Liver (tissue), 8 donors: ENCODE measurements at regions not wholly inside any gene's neighbourhood (a gene's known extent, or its start where the extent isn't known, plus 50 kb on each side); places are given as distances from the start of the nearest gene placed in this dataset.

Source experiments
- DNase-seq: peaks from one replicate; pipeline ENCODE4 v3.0.0-alpha.2; 2017; ENCODE audit warnings: low spot score
- H3K27ac ChIP-seq, 2 donors: one replicate each; pipeline ENCODE4 v1.7.0; 2013; ENCODE audit warnings: inconsistent platforms in 2 of 2, low read length in 2 of 2, control low read depth in 1 of 2, low read depth in 1 of 2, mild to moderate bottlenecking in 1 of 2
- H3K27me3 ChIP-seq, 4 donors: one replicate each; pipeline versions ENCODE4 v1.6.1 to v1.7.0; 2013; ENCODE audit warnings: low read length in 3 of 4, inconsistent platforms in 1 of 4, mild to moderate bottlenecking in 1 of 4, moderate library complexity in 1 of 4; ENCODE audit not compliant: control insufficient read depth in 4 of 4, insufficient read depth in 4 of 4
- H3K36me3 ChIP-seq, 4 donors: one replicate each; pipeline versions ENCODE4 v1.6.1 to v1.7.0; 2013; ENCODE audit warnings: low read length in 3 of 4, mild to moderate bottlenecking in 3 of 4, low read depth in 1 of 4, moderate library complexity in 1 of 4; ENCODE audit not compliant: control insufficient read depth in 4 of 4, insufficient read depth in 3 of 4
- H3K4me1 ChIP-seq, 4 donors: one replicate each; pipeline versions ENCODE4 v1.6.1 to v1.7.0; 2013; ENCODE audit warnings: low read length in 3 of 4, mild to moderate bottlenecking in 3 of 4, moderate library complexity in 1 of 4; ENCODE audit not compliant: control insufficient read depth in 4 of 4, insufficient read depth in 4 of 4
- H3K4me3 ChIP-seq, 3 donors: one replicate each; pipeline versions ENCODE4 v1.6.1 to v1.7.0; 2013; ENCODE audit warnings: low read length in 3 of 3, control low read depth in 1 of 3, low read depth in 1 of 3, mild to moderate bottlenecking in 1 of 3
- H3K9ac ChIP-seq, 2 donors: one replicate each; pipeline ENCODE4 v1.7.0; 2013; ENCODE audit warnings: low read length in 2 of 2, mild to moderate bottlenecking in 2 of 2, moderate library complexity in 2 of 2, control low read depth in 1 of 2, low read depth in 1 of 2
- H3K9me3 ChIP-seq, 4 donors: one replicate each; pipeline versions ENCODE4 v1.6.1 to v1.7.0; 2013; ENCODE audit warnings: low read length in 3 of 4; ENCODE audit not compliant: control insufficient read depth in 4 of 4
- ATF3 ChIP-seq: IDR thresholded peaks from 2 replicates; pipeline ENCODE4 v1.6.1; 2016; ENCODE audit warnings: antibody characterized with exemption
- CTCF ChIP-seq: fragments of 150-350 bp; IDR thresholded peaks from 2 replicates; pipeline ENCODE4 v1.5.1; 2017; ENCODE audit warnings: improper control_type of control experiment, low read depth, low read length; ENCODE audit not compliant: missing input control
- FOXA1 ChIP-seq: IDR thresholded peaks from 2 replicates; pipeline ENCODE4 v1.6.1; 2016; ENCODE audit warnings: antibody characterized with exemption
- FOXA2 ChIP-seq: IDR thresholded peaks from 2 replicates; pipeline ENCODE4 v1.6.1; 2016; ENCODE audit warnings: antibody characterized with exemption
- GABPA ChIP-seq, 2 donors: IDR thresholded peaks in 1 of 2; conservative IDR thresholded peaks in 1 of 2; 2 replicates each; pipeline ENCODE4 v1.6.1; 2016; ENCODE audit warnings: antibody characterized with exemption in 2 of 2, mild to moderate bottlenecking in 1 of 2, moderate library complexity in 1 of 2
- HNF4A ChIP-seq, 2 donors: conservative IDR thresholded peaks; 2 replicates each; pipeline ENCODE4 v1.6.1; 2016; ENCODE audit warnings: antibody characterized with exemption in 2 of 2, mild to moderate bottlenecking in 2 of 2
- HNF4G ChIP-seq: IDR thresholded peaks from 2 replicates; pipeline ENCODE4 v1.6.1; 2016; ENCODE audit warnings: antibody characterized with exemption
- JUND ChIP-seq, 2 donors: IDR thresholded peaks; 2 replicates each; pipeline ENCODE4 v1.6.1; 2016; ENCODE audit warnings: antibody characterized with exemption in 2 of 2
- NR2F2 ChIP-seq: IDR thresholded peaks from 2 replicates; pipeline ENCODE4 v1.6.1; 2016; ENCODE audit warnings: antibody characterized with exemption
- RAD21 ChIP-seq, 2 donors: IDR thresholded peaks; 2 replicates each; pipeline ENCODE4 v1.6.1; 2016; ENCODE audit warnings: antibody characterized with exemption in 2 of 2, mild to moderate bottlenecking in 2 of 2
- REST ChIP-seq: IDR thresholded peaks from 2 replicates; pipeline ENCODE4 v1.6.1; 2016; ENCODE audit warnings: antibody characterized with exemption, mild to moderate bottlenecking
- RXRA ChIP-seq, 2 donors: IDR thresholded peaks; 2 replicates each; pipeline ENCODE4 v1.6.1; 2017 to 2018; ENCODE audit warnings: antibody characterized with exemption in 2 of 2, mild to moderate bottlenecking in 1 of 2
- SP1 ChIP-seq: IDR thresholded peaks from 2 replicates; pipeline ENCODE4 v1.6.1; 2018; ENCODE audit warnings: antibody characterized with exemption, mild to moderate bottlenecking
- TAF1 ChIP-seq: conservative IDR thresholded peaks from 2 replicates; pipeline ENCODE4 v1.6.1; 2016; ENCODE audit warnings: antibody characterized with exemption, mild to moderate bottlenecking
- YY1 ChIP-seq: IDR thresholded peaks from 2 replicates; pipeline ENCODE4 v1.6.1; 2016; ENCODE audit warnings: antibody characterized with exemption, mild to moderate bottlenecking
- ZBTB33 ChIP-seq: IDR thresholded peaks from 2 replicates; pipeline ENCODE4 v1.6.1; 2016; ENCODE audit warnings: antibody characterized with exemption
- WGBS: extraction: QIAGEN DNeasy Blood & Tissue Kit; methylation state at CpG from one replicate; pipeline ENCODE4 v1.1.7; 2013; 5-methylcytosine and 5-hydroxymethylcytosine counted together
- TF ChIP-seq, protein P1 (sequence below): IDR thresholded peaks from 2 replicates; pipeline ENCODE4 v1.6.1; 2016; ENCODE audit warnings: antibody characterized with exemption
- donor health status: healthy.
- donor health status: healthy.
- donor health status: healthy.
- donor health status: healthy.
- donor health status: healthy.

DNA sequence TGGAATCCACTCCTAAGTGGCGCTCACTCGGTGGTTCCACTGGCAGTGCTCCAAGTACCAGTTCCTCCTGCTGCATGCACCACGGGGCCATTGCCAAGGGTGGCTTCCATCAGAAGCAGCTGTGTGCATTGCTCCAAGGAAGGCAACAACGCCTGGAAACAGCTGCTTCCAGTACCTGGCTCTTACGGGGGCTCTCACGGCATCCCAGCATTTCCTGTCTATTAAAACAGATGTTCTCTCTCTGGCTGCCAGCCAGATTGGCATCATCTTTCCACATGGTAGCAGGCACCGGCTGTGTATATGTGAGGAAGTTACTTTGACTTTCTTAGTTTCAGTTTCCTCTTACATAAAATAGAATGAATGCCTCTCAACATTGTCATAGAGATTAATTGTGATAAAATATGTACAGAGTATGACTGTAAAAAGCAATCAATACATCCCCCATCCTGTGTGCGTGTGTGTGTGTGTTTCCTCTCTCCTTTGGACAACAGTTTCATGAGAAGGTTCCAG is 84.9 kb downstream of the CMPK2 start:
- Histone ChIP-seq H3K4me1 (no peaks in the 10 kb centered on the region), H3K36me3 (no peaks in the 10 kb centered on the region), H3K4me3 (no peak overlapping the region), H3K9ac (no peak overlapping the region), H3K27ac (no peak overlapping the region), H3K9me3 (no peaks in the 10 kb centered on the region), H3K27me3 (no peaks in the 10 kb centered on the region)
- DNase-seq = no peak
- TF ChIP-seq GABPA (IDR thresholded peaks at IDR 0.05 in 1 of 2, conservative IDR thresholded peaks at IDR 0.05 in 1 of 2) (no peak), YY1 (no peak), CTCF (no peak), REST (no peak), NR2F2 (no peak), JUND (IDR thresholded peaks at IDR 0.05) (no peak), TAF1 (no peak), FOXA1 (no peak)
- 59% methylated on average over 8 of the region's 8 CpGs for WGBS

DNA sequence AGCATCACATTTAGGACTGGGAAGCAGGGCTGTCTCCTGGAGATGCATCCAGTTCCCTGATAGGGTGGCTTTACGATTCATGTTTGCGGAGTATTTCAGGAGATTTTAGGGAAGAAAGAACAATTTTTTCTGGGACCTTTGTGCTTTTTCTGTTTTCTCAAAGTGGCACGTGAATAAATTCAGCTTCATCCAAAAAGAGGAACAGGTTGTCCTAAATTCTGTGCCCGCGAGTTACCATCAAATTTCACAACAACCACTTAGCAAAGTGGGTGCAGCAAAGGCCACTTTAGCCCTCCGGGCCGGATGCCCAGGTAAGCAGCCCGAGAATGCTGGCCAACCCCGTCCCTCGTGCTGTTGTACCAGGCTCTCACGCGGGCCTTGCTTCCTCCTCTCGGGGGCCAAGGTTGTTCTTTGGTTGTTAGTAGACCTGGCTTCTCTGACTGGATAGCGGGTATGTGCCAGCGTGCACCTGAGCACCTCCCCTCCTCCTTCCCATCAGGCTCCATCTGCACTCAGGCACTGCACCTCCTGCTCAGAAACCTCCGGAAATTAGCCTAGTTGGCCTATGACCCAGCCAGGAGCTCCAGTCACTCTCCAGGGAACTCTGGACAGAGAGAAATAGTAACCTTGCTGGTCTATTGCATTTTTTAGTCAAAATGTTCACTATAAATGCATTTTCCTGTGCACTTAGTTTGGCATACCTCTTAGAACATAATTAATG is 83.0 kb downstream of the CMPK2 start:
- H3K9me3 ChIP-seq = no peaks in the 10 kb centered on the region
- TF ChIP-seq SP1 (no peak), ATF3 (no peak), CTCF (no peak), FOXA2 (no peak), YY1 (no peak), HNF4A (conservative IDR thresholded peaks at IDR 0.05) (no peak), ZBTB33 (no peak), JUND (IDR thresholded peaks at IDR 0.05) (no peak), RXRA (IDR thresholded peaks at IDR 0.05) (no peak), GABPA (IDR thresholded peaks at IDR 0.05 in 1 of 2, conservative IDR thresholded peaks at IDR 0.05 in 1 of 2) (no peak), RAD21 (IDR thresholded peaks at IDR 0.05) (no peak), NR2F2 (no peak), FOXA1 (no peak), HNF4G (no peak), REST (no peak), TAF1 (no peak)
- TF ChIP-seq, protein P1, sequence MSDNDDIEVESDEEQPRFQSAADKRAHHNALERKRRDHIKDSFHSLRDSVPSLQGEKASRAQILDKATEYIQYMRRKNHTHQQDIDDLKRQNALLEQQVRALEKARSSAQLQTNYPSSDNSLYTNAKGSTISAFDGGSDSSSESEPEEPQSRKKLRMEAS = no peak
- no peaks in the 10 kb centered on the region for H3K4me1 ChIP-seq
- H3K9ac ChIP-seq = no peak overlapping the region
- no peak for DNase-seq
- H3K27me3 ChIP-seq = no peaks in the 10 kb centered on the region
- H3K27ac ChIP-seq = no peak overlapping the region
- no peaks in the 10 kb centered on the region for H3K36me3 ChIP-seq
- WGBS = 81% methylated on average over 16 of the region's 16 CpGs
- no peak overlapping the region for H3K4me3 ChIP-seq
